HG03575 (cell line): ENCODE measurements at regions not wholly inside any gene's neighbourhood (a gene's known extent, or its start where the extent isn't known, plus 50 kb on each side); places are given as distances from the start of the nearest gene placed in this dataset.

Experiments used
- ATAC-seq: cut with Tn5 transposase; IDR thresholded peaks from one replicate; pipeline ENCODE4 v1.9.1; 2021; ENCODE audit not compliant: unreplicated experiment, insufficient number of reproducible peaks, low FRiP score; ENCODE audit errors: extremely low read depth

GRCh38 chr9:99419070-99419469 is 197.0 kb downstream of the SEC61B start:
- ATAC-seq = no peak

- ATAC-seq = no peak
Measured at GRCh38 chr9:99421369-99421768, 199.3 kb downstream of the SEC61B start.

GRCh38 chr9:99425124-99425523 is 203.0 kb downstream of the SEC61B start:
- ATAC-seq = no peak

GRCh38 chr9:99425923-99426842 is 204.1 kb downstream of the SEC61B start:
- ATAC-seq = no peak

- no peak for ATAC-seq
Measured at GRCh38 chr9:99427260-99427659, 205.2 kb downstream of the SEC61B start.

- ATAC-seq = no peak
Measured at GRCh38 chr9:99430301-99430700, 208.2 kb downstream of the SEC61B start.

- ATAC-seq = no peak
Measured at GRCh38 chr9:99431103-99431502, 209.0 kb downstream of the SEC61B start.

- ATAC-seq = no peak
Measured at GRCh38 chr9:99432075-99432474, 210.0 kb downstream of the SEC61B start.

- ATAC-seq = no peak
Measured at GRCh38 chr9:99433095-99433494, 211.0 kb downstream of the SEC61B start.

GRCh38 chr9:99433555-99433954 is 211.5 kb downstream of the SEC61B start:
- no peak for ATAC-seq

- ATAC-seq = no peak
Measured at GRCh38 chr9:99436616-99437015, 214.5 kb downstream of the SEC61B start.

- no peak for ATAC-seq
Measured at GRCh38 chr9:99437145-99437544, 215.1 kb downstream of the SEC61B start.

GRCh38 chr9:99438596-99438995 is 216.5 kb downstream of the SEC61B start:
- no peak for ATAC-seq

GRCh38 chr9:99441829-99442228 is 219.7 kb downstream of the SEC61B start:
- no peak for ATAC-seq

GRCh38 chr9:99445371-99445891 is 223.3 kb downstream of the SEC61B start:
- no peak for ATAC-seq

GRCh38 chr9:99445920-99446319 is 223.8 kb downstream of the SEC61B start:
- no peak for ATAC-seq

- ATAC-seq = no peak
Measured at GRCh38 chr9:99447951-99448350, 225.9 kb downstream of the SEC61B start.

GRCh38 chr9:99449726-99450125 is 227.6 kb downstream of the SEC61B start:
- no peak for ATAC-seq

- no peak for ATAC-seq
Measured at GRCh38 chr9:99451112-99451606, 229.1 kb downstream of the SEC61B start.

- no peak for ATAC-seq
Measured at GRCh38 chr9:99457406-99457805, 235.3 kb downstream of the SEC61B start.
